ENCODE measurements at regions not wholly inside any gene's neighbourhood (a gene's known extent, or its start where the extent isn't known, plus 50 kb on each side); places are given as distances from the start of the nearest gene placed in this dataset.

DNA sequence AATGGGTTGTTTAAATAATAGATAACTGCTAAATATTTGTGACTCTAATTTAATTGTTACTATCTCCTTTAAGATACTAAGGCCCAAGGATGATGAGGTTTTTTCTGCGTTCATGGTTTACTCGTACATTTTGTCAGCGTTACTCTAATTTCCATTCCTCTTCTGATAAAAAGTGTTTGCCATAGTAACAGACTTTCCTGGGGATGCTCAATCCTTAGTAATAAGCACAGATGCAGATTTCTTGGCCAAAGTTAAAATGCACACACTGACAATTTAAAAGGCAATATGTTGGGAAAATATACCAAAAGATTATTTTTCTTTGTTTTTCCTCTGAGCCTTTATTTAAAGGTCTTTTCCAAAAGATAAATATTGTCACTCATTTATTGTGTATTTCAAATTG lies 149.6 kb downstream of the IRS2 start:
- TF ChIP-seq ZNF121 (CRISPR knock-in tag; IDR thresholded peaks at IDR 0.05) (no peak), SOX15 (CRISPR knock-in tag; IDR thresholded peaks at IDR 0.05) (no peak), ZSCAN18 (CRISPR knock-in tag; IDR thresholded peaks at IDR 0.05) (no peak), MLX (CRISPR knock-in tag; IDR thresholded peaks at IDR 0.05) (no peak), NR2C2 (CRISPR knock-in tag; IDR thresholded peaks at IDR 0.05) (no peak), SMAD4 (CRISPR knock-in tag; IDR thresholded peaks at IDR 0.05) (no peak), CBFB (CRISPR knock-in tag; IDR thresholded peaks at IDR 0.05; ENCODE audit: low read depth) (no peak), E2F4 (CRISPR knock-in tag; IDR thresholded peaks at IDR 0.05; ENCODE audit: borderline replicate concordance, low read depth) (no peak), FOXJ3 (CRISPR knock-in tag; IDR thresholded peaks at IDR 0.05; ENCODE audit: borderline replicate concordance) (no peak), CREM (CRISPR knock-in tag; IDR thresholded peaks at IDR 0.05) (no peak)
- TF ChIP-seq, protein P1, sequence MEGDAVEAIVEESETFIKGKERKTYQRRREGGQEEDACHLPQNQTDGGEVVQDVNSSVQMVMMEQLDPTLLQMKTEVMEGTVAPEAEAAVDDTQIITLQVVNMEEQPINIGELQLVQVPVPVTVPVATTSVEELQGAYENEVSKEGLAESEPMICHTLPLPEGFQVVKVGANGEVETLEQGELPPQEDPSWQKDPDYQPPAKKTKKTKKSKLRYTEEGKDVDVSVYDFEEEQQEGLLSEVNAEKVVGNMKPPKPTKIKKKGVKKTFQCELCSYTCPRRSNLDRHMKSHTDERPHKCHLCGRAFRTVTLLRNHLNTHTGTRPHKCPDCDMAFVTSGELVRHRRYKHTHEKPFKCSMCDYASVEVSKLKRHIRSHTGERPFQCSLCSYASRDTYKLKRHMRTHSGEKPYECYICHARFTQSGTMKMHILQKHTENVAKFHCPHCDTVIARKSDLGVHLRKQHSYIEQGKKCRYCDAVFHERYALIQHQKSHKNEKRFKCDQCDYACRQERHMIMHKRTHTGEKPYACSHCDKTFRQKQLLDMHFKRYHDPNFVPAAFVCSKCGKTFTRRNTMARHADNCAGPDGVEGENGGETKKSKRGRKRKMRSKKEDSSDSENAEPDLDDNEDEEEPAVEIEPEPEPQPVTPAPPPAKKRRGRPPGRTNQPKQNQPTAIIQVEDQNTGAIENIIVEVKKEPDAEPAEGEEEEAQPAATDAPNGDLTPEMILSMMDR (IDR thresholded peaks at IDR 0.05): no peak
